Loucy (cell line): ENCODE measurements at regions not wholly inside any gene's neighbourhood (a gene's known extent, or its start where the extent isn't known, plus 50 kb on each side); places are given as distances from the start of the nearest gene placed in this dataset.

Experiments
- EZH2phosphoT487 ChIP-seq: fragments of 200-600 bp; IDR thresholded peaks from 2 replicates; pipeline ENCODE4 v1.6.1; 2018; ENCODE audit warnings: antibody characterized with exemption, mild to moderate bottlenecking, moderate library complexity, borderline replicate concordance
- TF ChIP-seq, protein P1 (sequence below): fragments of 200-600 bp; sonication (generic); conservative IDR thresholded peaks from 2 replicates; pipeline ENCODE4 v1.5.1; 2014; ENCODE audit warnings: mild to moderate bottlenecking, antibody characterized with exemption, low read length

DNA sequence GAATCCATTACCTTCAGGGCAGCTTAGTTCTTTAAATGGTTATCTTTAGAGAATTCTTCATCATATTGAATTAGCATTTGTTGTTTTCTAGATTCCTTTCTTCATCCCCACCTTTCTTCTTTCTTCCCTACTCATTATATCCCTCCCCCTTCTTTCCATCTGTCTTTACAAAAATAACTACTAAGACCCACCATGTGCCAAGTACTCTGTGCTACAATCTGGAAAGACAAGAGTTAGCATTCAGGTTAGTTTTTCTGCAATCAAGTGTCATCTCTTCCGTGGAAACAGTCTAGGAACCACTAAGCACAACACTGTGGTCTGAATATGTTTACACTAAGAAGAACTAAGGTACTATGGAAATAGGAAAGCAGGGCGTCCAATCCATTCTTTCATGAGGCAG lies 897.4 kb upstream of the TENM4 start:
- TF ChIP-seq, protein P1, sequence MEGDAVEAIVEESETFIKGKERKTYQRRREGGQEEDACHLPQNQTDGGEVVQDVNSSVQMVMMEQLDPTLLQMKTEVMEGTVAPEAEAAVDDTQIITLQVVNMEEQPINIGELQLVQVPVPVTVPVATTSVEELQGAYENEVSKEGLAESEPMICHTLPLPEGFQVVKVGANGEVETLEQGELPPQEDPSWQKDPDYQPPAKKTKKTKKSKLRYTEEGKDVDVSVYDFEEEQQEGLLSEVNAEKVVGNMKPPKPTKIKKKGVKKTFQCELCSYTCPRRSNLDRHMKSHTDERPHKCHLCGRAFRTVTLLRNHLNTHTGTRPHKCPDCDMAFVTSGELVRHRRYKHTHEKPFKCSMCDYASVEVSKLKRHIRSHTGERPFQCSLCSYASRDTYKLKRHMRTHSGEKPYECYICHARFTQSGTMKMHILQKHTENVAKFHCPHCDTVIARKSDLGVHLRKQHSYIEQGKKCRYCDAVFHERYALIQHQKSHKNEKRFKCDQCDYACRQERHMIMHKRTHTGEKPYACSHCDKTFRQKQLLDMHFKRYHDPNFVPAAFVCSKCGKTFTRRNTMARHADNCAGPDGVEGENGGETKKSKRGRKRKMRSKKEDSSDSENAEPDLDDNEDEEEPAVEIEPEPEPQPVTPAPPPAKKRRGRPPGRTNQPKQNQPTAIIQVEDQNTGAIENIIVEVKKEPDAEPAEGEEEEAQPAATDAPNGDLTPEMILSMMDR = no peak
- TF ChIP-seq EZH2phosphoT487 = no peak
